Dermis blood vessel endothelial cell (primary cell): ENCODE measurements at regions not wholly inside any gene's neighbourhood (a gene's known extent, or its start where the extent isn't known, plus 50 kb on each side); places are given as distances from the start of the nearest gene placed in this dataset.
"Not testable (repeated sequence)": the region's sequence is repeated elsewhere in the genome, so short reads cannot be mapped to it uniquely, and the experiment has no call there.

Experiments used
- DNase-seq: peaks from one replicate; pipeline ENCODE4 v3.0.0; 2010

DNA sequence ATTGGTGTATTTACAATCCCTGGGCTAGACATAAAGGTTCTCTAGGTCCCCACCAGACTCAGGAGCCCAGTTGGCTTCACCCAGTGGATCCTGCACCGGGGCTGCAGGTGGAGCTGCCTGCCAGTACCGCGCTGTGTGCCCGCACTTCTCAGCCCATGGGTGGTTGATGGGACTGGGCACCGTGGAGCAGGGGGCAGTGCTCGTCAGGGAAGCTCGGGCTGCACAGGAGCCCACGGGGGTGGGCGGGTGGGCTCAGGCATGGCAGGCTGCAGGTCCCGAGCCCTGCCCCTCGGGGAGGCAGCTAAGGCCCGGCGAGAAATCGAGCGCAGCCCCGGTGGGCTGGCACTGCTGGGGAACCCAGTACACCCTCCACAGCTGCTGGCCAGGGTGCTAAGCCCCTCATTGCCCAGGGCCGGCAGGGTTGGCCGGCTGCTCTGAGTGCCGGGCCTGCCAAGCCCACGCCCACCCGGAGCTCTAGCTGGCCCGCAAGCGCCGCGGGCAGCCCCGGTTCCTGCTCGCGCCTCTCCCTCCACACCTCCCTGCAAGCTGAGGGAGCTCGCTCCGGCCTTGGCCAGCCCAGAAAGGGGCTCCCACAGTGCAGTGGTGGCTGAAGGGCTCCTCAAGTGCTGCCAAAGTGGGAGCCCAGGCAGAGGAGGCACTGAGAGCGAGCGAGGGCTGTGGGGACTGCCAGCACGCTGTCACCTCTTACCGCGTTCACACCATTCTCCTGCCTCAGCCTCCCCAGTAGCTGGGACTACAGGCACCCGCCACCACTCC is 353.5 kb upstream of the HS6ST1 start:
- DNase-seq = not testable (repeated sequence)

DNA sequence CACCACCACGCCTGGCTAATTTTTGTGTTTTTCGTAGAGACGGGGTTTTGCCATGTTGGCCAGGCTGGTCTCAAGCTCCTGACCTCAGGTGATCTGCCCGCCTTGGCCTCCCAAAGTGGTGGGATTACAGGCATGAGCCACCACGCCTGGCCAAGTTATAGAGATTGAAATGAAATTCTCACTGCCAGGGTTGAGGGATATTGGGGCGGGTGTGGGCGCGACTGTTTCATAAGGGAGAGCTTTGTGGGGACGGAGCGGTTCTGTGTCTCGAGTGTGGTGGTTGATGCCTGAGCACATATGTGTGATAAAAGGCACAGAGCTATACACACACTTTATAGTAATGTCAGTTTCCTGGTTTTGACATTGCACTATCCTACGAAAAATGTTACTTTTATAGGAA is 361.0 kb upstream of the HS6ST1 start:
- not testable (repeated sequence) for DNase-seq

DNA sequence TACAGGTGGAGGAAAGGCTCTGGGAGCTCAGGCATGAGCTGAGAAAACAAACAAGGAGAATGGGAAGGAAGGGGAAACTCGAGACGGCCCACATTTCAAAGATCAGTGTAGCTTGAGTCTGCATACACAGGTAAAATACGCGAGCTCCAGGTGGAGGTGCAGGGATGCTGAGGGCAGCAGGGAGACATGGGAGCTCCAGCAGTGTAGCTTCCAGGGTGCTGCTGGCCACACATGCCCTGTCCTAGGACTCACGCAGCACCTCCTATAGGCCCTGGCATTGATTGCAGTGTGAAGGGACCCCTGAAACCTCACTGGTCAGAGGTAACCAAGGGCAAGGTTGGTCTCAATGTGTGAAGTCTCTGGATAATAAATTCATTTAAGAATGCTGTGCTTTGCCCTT is 362.8 kb upstream of the HS6ST1 start:
- no peak for DNase-seq

DNA sequence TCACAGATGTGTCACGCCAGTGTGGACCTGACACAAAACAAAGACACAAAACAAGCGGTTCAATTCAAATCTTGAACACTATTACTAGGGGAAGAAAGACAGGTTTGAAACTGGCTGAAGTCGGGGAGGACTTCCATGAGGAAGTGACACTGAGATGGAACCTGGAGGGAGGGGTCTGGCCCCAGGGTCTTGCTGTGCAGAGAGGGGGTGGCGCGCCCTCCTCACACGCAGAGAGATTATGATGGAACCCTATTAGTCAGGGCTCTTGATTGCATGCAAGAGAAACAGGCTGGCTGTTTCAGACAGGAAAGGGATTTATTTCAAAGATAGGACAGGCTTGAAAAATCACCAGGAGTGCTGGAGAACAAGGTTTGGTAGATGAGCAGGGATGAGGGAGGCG is 363.6 kb upstream of the HS6ST1 start:
- no peak for DNase-seq

DNA sequence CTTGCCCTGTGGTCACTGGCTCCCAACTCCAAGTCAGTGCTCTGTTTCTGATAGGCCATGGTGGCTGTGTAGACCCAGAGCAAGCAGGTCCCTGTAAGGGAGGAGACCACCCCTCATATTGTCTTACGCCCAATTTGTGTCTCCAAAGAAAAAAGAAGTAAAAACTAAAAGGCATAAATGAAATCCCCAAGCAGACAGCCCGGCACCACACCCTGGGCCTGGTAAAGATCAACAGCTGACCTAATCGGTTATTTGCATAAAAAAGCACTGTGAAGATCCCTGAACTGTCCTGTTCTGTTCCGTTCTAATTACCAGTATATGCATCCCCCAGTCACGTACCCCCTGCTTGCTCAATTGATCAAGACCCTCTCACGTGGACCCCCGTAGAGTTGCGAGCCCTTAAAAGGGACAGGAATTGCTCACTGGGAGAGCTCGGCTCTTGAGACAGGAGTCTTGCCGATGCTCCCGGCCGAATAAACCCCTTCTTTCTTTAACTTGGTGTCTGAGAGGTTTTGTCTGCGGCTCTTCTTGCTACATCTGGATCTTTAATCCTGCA is 364.1 kb upstream of the HS6ST1 start:
- DNase-seq = no peak

DNA sequence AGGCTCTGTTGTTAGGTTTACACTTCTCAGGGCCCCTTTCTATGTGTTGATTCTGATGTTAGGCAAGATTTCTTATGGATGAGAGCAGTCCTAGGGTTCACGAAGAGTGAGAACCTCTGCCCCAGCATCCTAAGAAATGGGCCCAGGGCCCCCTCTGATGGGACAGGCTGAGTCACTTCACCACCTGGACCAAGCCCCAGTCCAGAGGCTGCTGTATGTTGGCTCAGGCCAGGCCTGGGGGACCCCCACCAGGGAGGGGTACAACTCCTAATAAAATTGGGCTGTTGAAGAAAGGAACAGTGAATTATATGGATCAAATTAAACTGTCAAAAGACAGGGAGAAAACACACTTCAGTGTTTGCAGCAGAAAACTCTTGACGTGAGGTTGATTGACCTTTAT is 365.9 kb upstream of the HS6ST1 start:
- no peak for DNase-seq

DNA sequence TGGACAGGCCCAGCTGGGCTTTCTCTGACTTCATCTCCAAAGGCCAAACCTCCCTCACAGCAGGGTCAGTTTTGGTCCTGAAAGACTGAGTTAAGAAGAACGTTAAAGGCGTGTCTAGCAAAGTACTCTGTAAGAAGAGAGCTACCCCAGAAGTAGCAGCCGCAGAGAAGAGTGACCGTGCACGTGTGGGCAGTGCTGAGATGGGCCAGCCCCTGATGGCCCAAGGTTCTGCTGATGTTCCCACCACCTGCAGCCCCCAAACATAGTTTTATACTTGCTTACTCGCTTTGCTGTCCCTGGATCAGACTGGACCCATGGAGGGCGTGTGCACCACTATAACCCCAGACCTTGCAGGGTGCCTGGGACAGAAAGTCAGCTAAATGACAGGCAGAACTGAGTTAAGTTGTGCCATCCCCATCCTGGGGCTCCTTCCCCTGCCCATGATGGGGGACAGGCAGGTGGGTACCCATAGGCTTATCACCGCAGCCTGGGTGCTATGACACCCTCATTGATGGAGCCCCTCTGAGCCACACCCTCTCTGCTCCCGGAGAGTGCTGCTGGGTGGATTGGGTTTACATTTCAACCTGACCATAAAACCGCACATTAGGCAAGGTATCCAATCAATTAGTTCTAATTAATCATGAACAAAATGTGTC is 367.3 kb upstream of the HS6ST1 start:
- DNase-seq = no peak

DNA sequence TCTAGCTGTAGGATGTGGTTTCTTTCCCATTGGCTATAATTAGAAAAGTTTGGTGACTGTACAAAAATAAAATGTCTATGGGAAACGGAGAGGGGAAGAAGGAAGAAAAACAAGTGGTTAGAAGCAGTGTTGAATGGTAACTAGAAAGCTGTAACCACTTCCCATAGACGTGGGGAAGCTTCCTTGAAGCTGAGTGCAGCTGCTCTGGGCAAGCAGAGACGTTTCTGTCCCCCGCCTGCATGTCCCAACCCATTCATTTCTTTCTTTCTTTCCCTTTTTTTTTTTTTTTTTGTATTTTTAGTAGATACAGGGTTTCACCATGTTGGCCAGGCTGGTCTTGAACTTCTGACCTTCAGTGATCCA is 367.8 kb upstream of the HS6ST1 start:
- DNase-seq = no peak

DNA sequence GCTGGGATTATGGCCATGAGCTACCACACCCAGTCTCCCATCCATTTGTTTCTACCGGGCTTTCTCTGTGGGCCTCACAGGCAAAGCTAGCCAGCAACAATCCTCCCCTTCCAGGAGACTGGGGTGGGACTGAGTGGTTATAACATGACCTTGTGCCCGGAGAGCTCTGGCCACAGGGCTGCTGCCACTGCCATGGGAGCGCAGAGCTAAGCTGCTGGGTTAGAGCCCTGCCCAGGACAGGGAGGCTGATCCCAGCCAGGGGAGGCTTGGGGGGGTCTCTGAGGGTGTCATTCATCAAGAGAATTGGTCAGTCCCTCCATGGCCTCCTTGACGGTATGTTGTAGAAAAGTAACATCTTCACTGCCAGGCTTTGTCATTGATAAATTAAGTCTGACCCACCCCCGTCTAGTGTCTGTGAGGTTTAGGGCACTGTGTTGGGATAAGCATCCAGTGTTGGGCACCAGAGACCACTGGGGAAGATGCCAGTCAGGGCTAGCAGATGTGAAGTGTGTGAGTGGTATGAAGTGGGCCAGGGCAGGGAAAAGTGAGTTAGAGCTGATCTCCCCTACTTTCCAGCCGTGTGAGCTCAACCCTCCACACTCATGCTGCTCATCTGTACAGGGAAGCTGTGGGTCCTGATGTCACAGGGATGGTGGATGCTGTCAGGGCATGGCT is 368.4 kb upstream of the HS6ST1 start:
- DNase-seq = no peak

DNA sequence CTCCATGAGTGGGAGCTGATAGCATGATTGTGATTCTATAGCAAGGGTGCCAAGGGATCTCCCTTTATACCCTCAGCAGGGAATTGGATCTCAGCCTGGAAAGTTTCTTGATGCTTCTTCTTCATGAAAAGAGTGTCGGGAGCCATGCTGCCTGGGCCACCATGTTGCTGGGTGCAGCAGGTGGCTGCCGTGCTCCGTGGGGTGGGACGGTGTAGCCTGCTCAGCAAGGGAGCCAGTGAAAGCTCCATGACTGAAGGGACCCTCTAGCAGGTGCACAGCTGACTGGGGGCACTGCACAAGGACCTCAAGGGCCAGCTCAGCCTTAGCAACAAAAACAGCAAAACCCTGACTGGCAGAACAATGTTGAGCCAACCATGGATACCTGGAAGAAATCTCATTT is 368.9 kb upstream of the HS6ST1 start:
- DNase-seq = no peak

DNA sequence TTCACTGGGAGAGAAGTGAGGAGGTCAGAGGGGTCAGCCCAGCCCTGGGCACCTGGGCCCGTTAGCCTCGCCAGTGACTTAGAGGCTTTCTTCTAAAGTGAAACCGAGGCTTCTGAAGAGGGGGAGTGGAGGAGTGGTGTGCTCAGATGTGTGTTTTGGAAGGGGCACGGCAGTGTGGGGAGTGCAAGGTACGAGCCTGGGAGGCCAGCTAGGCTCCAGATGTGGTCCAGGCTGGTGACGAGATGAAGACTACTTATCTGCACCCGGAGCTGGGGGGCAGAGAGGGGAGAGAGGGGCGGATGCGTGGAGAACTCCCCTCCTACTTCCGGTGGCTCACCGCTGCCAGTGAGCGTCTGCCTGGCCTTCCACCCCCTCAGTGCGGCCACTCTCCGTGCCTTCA is 371.3 kb upstream of the HS6ST1 start:
- DNase-seq = no peak

DNA sequence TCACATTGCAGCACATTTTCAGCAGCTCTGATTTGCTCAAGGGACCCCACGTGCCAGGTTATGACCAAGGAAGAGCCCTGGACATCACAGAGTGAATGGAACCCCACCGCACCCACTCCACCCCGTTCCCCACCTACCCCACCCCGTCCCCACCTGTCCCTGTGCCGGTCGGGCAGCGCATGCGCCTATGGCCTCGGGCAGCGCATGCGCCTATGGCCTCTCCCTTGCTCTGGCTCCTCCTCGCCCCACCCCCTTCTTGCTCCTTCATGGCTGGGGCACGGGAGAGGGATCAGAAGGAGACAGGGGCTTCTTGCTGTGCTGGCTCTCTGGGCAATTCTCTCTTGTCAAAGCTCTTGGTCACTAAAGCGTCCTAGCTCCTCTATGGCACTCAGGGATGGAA is 371.8 kb upstream of the HS6ST1 start:
- DNase-seq = no peak

DNA sequence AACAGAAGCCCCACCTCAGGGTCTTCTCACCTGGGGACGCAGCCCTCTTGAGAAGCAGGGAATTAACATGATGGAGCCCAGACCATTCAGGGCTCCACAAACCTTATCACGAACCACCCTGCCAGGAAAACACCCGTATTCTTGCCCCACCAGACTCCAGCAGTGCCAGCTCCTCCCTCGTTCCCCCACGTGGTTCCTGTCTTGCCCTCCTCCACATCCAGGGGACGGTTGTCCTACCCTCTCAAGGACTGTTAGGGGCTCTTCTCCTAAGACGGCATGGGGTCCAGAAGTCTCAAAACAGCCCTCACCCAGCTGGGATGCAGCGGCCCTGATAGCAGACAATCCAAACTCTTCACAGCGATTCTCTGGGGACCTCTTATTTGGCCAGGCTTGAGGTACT is 372.2 kb upstream of the HS6ST1 start:
- no peak for DNase-seq

DNA sequence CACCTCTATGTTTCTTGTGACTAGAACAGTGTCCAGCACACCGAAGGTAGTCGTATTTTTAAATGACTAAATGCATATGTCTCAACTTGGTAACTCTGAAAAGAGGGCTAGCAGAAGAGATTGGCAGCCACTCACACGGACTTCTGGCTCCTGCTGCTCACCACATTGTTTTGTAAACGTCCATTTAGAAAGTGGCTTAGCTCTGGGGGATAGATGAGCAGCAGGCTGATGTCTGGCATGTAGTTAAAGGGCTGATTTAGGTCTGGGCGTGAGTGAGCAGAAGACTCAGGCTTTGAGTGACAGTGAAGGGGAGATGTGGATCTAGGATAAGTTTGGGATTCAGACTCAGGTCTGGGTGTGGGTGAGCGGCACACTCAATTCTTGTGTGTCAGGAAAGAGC is 372.9 kb upstream of the HS6ST1 start:
- DNase-seq = no peak

DNA sequence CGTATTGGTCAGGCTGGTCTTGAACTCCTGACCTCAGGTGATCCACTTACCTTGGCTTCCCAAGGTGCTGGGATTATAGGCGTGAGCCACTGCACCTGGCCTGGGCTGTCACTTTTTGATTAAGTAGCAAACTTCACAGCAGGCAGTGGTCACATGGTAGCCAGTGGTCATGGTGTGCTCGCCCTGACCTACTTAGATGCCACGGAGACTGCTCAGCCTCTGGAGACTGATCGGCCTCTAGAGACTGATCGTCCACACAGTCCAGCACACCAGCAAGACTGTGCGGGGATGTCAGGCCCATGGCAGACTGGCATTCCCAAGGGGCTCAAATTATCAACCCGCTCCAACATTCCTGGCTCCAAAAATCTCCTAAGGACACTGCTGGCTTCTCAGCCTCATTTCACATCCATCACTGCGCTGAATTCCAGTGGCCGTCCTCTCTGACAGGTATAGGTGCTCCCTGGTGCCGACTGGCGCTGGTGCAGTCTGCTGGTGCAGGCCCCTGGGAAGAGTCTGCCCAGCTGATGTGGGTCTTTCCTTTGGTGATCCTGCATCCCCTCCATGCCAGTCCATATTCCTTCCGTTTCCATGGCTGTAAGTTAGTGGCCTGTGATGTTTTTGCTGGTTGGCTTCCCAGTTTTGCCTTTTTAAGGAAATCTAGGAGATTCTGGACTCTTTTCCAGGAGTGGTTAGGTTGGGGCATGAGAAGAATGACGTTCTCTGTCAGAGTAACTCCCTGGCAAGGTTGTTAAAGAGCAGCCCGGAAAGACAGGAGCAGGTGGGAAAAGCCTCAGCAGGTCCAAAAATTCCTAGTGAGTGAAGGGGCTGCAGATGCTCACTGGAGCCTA is 374.5 kb upstream of the HS6ST1 start:
- no peak for DNase-seq

DNA sequence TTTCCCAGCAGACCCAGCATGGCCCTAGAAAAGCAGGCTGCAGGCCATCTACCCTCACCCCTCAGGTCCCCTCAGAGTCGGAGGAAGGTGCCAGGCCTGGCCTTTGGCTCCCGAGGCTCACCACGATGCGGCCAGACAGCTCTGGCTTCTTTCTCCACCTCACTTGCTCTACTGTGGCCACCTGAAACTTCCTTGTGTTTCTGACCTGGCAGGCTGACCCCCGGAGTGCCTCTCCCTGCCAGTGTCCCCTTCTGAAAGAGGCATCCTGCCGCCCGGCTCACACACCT is 375.0 kb upstream of the HS6ST1 start:
- DNase-seq = no peak

DNA sequence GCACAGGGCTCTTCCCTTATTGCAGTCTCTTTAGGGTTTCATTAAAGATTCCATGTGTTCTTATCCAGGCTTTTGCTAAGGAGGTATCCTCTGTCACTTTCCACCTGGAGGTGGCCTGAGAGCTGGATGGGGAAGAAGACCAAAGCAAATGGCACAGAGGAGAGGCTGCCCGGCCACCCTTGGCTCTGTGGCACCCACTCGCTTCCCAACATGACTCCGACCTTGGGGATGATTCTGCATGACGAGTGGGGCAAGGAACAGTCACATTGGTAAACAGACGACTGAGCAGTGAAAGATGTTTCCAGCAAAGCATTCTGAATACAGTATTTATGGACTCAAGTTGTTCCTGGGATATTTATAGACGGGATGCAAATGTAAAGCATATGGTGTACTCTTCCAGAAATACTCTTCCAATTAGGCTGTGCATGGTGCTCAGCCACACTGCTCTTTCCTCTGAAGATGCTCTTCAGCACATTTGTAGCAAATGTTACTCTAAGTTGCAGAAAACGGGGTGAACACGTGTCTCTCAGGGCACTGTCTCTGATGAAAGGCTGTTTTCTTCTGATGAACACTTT is 377.1 kb upstream of the HS6ST1 start:
- no peak for DNase-seq

DNA sequence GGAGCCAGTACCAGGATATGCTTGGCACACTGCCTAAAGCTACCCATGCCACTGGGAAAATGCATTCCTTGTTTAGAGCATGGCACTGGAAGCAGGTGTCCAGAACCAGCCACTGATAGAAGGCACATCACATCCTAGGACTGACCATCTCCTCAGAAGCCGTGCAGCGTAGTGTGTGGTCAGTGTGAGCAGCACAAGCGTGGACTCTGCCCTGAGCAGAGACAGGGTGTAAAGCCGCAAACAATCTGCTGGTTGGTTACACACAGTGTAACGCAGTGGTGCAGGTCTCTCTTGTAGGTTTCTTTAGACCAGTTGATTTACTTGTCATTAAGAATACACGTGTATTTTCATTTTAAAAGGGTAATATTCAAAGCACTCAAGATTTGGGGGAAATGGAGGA is 377.8 kb upstream of the HS6ST1 start:
- DNase-seq = no peak

DNA sequence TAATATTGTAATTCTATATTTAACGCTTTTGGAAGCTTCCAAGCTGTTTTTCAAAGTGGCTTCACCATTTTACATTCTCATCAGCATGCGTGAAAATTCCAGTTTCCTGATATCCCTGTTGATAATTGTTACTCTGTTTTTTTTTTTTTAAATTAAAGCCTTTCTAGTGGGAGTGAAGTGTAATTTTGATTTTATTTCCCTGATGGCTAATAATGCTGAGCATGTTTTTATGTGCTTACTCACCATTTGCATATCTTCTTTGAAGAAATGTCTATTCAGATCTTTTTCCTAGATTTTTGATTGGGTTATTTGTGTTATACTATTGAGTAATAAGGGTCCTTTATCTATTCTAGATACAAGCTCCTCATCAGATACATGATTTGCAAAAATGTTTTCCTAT is 382.8 kb upstream of the HS6ST1 start:
- DNase-seq = no peak

DNA sequence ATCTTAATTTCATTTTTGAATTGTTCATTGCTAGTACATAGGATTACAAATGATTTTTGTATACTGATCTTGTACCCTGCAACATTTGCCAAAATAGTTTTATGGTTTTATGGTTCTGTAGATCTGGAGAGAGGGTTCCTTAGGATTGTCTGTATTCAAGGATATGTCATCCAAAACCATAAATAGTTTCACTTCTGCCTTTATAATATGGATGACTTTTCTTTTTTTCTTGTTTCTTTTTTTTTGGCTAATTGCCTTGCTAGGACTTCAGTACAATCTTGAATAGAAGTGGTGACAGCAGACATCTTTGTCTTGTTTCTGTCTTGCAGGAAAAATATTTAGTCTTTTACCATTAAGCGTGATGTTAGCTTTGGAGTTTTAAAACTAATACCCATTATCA is 383.9 kb upstream of the HS6ST1 start:
- DNase-seq = no peak

DNA sequence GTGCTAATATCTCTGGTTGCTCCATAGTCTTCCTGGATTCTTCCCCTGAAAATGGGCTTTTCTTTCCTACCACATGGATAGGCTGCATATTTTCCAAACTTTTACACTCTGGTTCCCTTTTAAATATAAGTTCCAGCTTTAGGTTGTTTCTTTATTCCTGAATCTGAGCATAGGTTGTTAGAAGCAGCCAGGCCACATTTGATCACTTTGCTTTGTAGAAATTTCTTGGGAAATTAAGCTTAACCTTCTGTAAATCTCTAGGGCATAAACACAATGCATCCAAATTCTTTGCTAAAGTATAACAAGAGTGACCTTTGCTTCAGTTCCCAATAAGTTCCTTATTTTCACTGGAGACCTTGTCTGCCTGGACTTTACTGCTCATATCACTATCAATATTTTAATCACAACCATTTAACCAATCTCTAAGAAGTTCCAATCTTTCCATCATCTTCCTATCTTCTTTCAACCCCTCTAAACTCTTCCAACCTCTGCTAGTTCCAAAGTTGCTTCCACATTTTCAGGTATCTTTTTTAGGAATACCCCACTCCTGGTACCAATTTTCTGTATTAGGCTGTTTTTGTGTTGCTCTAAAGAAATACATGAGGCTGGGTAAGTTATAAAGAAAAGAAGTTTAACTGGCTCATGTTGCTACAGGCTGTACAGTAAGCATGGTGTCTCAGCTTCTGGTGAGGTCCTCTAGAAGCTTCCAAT is 389.6 kb upstream of the HS6ST1 start:
- no peak for DNase-seq

DNA sequence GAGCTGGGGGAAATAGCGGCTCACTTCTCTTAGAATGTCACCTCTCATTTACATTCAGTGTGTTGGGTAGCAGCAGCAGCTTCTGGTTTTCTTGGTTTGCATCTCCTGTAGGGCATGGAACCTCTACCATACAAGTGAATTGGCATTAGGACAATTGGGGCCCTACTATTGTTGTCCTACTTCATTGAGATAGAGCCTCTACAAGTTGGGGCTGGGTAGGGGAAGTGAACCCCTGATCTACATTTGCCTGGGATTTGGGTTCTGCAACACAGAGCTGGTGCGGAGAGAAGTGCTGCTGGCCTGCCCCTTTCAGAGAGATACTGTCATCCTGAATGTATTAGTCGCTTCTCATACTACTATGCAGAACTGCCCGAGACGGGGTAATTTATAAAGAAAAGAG is 391.6 kb upstream of the HS6ST1 start:
- no peak for DNase-seq
